Endothelial cell of umbilical vein (primary cell): ENCODE measurements at regions not wholly inside any gene's neighbourhood (a gene's known extent, or its start where the extent isn't known, plus 50 kb on each side); places are given as distances from the start of the nearest gene placed in this dataset.

Source experiments
- BruUV-seq: library from RNA; stranded (reverse); fragments of 400-500 nt; replicated peaks from 2 replicates; lab custom pipeline; 2021; lab: Mats Ljungman, UMichigan
- CTCF ChIA-PET: fragments of 300-600, 350-600 bp; sonication (Branson Sonifier 250); formaldehyde crosslinking; loops from one replicate; lab custom pipeline; 2021; ENCODE audit warnings: antibody characterized with exemption, inconsistent platforms; lab: Charles Lee
- POLR2A ChIA-PET: fragments of 300-600, 350-600 bp; sonication (Branson Sonifier 250); formaldehyde crosslinking; loops from one replicate; lab custom pipeline; 2021; ENCODE audit warnings: antibody characterized with exemption, inconsistent platforms; lab: Charles Lee
- DNase-seq: peaks from one replicate; pipeline ENCODE4 v3.0.0-alpha.2; 2011; ENCODE audit warnings: low read depth, low spot score
- FAIRE-seq: peaks from 2 replicates; lab custom pipeline; 2011; peaks lifted over from hg19 to GRCh38; lab: Jason Lieb, UNC
- H2AFZ ChIP-seq: 2 replicates; pipeline ENCODE4 v1.6.0; 2012; ENCODE audit warnings: low read depth, low read length, control low read depth, inconsistent platforms
- H3K27ac ChIP-seq: 2 replicates; pipeline ENCODE4 v1.5.1; 2011; ENCODE audit warnings: low read depth, mild to moderate bottlenecking, control low read depth, low read length, moderate library complexity; ENCODE audit not compliant: insufficient read depth
- H3K27me3 ChIP-seq, 2 experiments: 2 replicates each; pipeline versions ENCODE4 v1.6.0 to v1.6.1; 2011; ENCODE audit warnings: low read length in 2 of 2, mixed read lengths in 1 of 2; ENCODE audit not compliant: control insufficient read depth in 2 of 2, insufficient read depth in 2 of 2
- H3K36me3 ChIP-seq, 2 experiments: 2 replicates in 1 of 2; 3 replicates in 1 of 2; pipeline ENCODE4 v1.5.1; 2011; ENCODE audit warnings: low read length in 2 of 2, mild to moderate bottlenecking in 1 of 2, moderate library complexity in 1 of 2; ENCODE audit not compliant: control insufficient read depth in 2 of 2, insufficient read depth in 2 of 2; ENCODE audit errors: extremely low read depth in 1 of 2
- H3K4me1 ChIP-seq: 3 replicates; pipeline ENCODE4 v1.5.1; 2011; ENCODE audit warnings: mild to moderate bottlenecking, low read length; ENCODE audit not compliant: control insufficient read depth, insufficient read depth; ENCODE audit errors: extremely low read depth
- H3K4me2 ChIP-seq: 2 replicates; pipeline ENCODE4 v1.6.1; 2011; ENCODE audit warnings: low read length, control low read depth, mixed read lengths; ENCODE audit not compliant: insufficient read depth
- H3K4me3 ChIP-seq, 3 experiments: fragments of 200-600 bp in 1 of 3; sonication (generic), shearing (Covaris generic) in 1 of 3; replicated peaks in 1 of 3; 2 replicates each; pipeline ENCODE4 v1.5.1; 2011 to 2016; ENCODE audit warnings: control low read depth in 3 of 3, low read length in 3 of 3, mild to moderate bottlenecking in 2 of 3, inconsistent platforms in 1 of 3, low read depth in 1 of 3, moderate library complexity in 1 of 3; ENCODE audit not compliant: insufficient read depth in 1 of 3
- H3K79me2 ChIP-seq: 2 replicates; pipeline ENCODE4 v1.6.0; 2012; ENCODE audit warnings: low read length, inconsistent platforms; ENCODE audit not compliant: control insufficient read depth, insufficient read depth
- H3K9ac ChIP-seq: replicated peaks from 2 replicates; pipeline ENCODE3; 2011; ENCODE audit warnings: low read length, control low read depth; ENCODE audit not compliant: insufficient read depth; ENCODE audit errors: extremely low read depth
- H3K9me1 ChIP-seq: replicated peaks from 3 replicates; pipeline ENCODE4 v1.6.0; 2011; ENCODE audit warnings: mild to moderate bottlenecking, low read length; ENCODE audit not compliant: control insufficient read depth, insufficient read depth; ENCODE audit errors: extremely low read depth
- H3K9me3 ChIP-seq: replicated peaks from 2 replicates; pipeline ENCODE4 v1.5.1; 2012; ENCODE audit warnings: low read length, inconsistent platforms; ENCODE audit not compliant: control insufficient read depth, insufficient read depth
- H4K20me1 ChIP-seq: replicated peaks from 2 replicates; pipeline ENCODE3; 2011; ENCODE audit warnings: mild to moderate bottlenecking, low read length; ENCODE audit not compliant: control insufficient read depth, insufficient read depth; ENCODE audit errors: extremely low read depth
- EZH2 ChIP-seq: IDR thresholded peaks from 2 replicates; pipeline ENCODE4 v1.6.1; 2012; ENCODE audit warnings: borderline replicate concordance, low read depth, mild to moderate bottlenecking, moderate library complexity, low read length, inconsistent platforms; ENCODE audit not compliant: severe bottlenecking
- FOS ChIP-seq: IDR thresholded peaks from 2 replicates; pipeline ENCODE4 v1.6.1; 2011; ENCODE audit warnings: mild to moderate bottlenecking, low read length, moderate library complexity, borderline replicate concordance; ENCODE audit not compliant: insufficient read depth
- GATA2 ChIP-seq: IDR thresholded peaks from 2 replicates; pipeline ENCODE4 v1.7.0; 2011; ENCODE audit warnings: low read depth, mild to moderate bottlenecking, moderate library complexity, mixed read lengths, low read length; ENCODE audit not compliant: insufficient read length, insufficient read depth
- JUN ChIP-seq: IDR thresholded peaks from 2 replicates; pipeline ENCODE4 v1.6.1; 2011; ENCODE audit warnings: borderline replicate concordance, low read depth; ENCODE audit not compliant: insufficient read length, insufficient read depth
- MAX ChIP-seq: IDR thresholded peaks from 2 replicates; pipeline ENCODE4 v1.6.1; 2011; ENCODE audit not compliant: insufficient read depth, insufficient read length
- MYC ChIP-seq: IDR thresholded peaks from one replicate; pipeline ENCODE4 v1.6.1; 2011; ENCODE audit warnings: mild to moderate bottlenecking, low read depth, low read length
- POLR2A ChIP-seq: IDR thresholded peaks from 2 replicates; pipeline ENCODE4 v1.6.1; 2012; ENCODE audit warnings: low read depth, mild to moderate bottlenecking, control low read depth, low read length
- POLR2AphosphoS5 ChIP-seq: IDR thresholded peaks from 2 replicates; pipeline ENCODE4 v1.6.1; 2012; ENCODE audit warnings: low read depth, mild to moderate bottlenecking, control low read depth, low read length, moderate library complexity; ENCODE audit not compliant: insufficient read depth
- dilution Hi-C: fragments of 300-500 bp; cut with MboI; formaldehyde crosslinking; loops from one replicate; pipeline ENCODE4 v1.15.0; 2019; ENCODE audit warnings: low sequenced_read_pairs; ENCODE audit not compliant: extremely low pct_ligation_motif_present
- intact Hi-C: fragments of 100-400 bp; cut with micrococcal nuclease; formaldehyde crosslinking; loops from one replicate; pipeline ENCODE4 v1.10.0; 2022
- TF ChIP-seq, protein P1 (sequence below), 2 donors: IDR thresholded peaks; 1 replicate in 1 of 2; 2 replicates in 1 of 2; pipeline ENCODE4 v1.5.1; 2011; ENCODE audit warnings: low read length in 2 of 2, mild to moderate bottlenecking in 2 of 2, moderate library complexity in 2 of 2, control low read depth in 1 of 2, inconsistent platforms in 1 of 2, low read depth in 1 of 2; ENCODE audit not compliant: insufficient read depth in 1 of 2; ENCODE audit errors: extremely low read depth in 1 of 2

DNA sequence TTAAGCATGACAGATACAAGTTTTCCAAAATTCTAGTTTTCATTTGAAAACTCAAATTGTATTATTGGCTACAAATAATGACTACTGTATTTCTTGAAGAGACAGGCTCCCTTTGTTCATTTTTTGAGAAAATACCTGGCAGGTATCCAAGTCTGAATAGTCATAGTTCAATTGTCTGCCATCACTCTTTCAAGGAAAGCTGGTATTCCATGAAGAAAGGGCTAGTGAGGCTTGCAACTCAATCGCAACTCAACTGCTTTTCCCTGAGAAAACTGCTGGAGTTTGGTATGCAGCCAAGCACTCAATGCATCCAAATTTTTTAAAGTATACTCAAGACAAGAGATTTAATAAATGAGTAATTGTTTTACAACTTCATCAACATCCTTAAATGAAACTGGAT, 61.4 kb upstream of the TRIO start:
- no peaks in the 10 kb centered on the region for H3K79me2 ChIP-seq
- peaks cover 10 to 23% of the 10 kb centered on the region in 2 experiments for H3K27me3 ChIP-seq
- ChIA-PET POLR2A (no interaction called here), CTCF (no interaction called here)
- no TSS peak for BruUV-seq
- H3K9me1 ChIP-seq = no peaks in the 10 kb centered on the region
- H4K20me1 ChIP-seq = no peaks in the 10 kb centered on the region
- no peak overlapping the region for H3K27ac ChIP-seq
- TF ChIP-seq EZH2 (no peak), FOS (no peak), POLR2AphosphoS5 (no peak), JUN (no peak), MAX (no peak), POLR2A (no peak), GATA2 (no peak), MYC (no peak)
- TF ChIP-seq, protein P1, sequence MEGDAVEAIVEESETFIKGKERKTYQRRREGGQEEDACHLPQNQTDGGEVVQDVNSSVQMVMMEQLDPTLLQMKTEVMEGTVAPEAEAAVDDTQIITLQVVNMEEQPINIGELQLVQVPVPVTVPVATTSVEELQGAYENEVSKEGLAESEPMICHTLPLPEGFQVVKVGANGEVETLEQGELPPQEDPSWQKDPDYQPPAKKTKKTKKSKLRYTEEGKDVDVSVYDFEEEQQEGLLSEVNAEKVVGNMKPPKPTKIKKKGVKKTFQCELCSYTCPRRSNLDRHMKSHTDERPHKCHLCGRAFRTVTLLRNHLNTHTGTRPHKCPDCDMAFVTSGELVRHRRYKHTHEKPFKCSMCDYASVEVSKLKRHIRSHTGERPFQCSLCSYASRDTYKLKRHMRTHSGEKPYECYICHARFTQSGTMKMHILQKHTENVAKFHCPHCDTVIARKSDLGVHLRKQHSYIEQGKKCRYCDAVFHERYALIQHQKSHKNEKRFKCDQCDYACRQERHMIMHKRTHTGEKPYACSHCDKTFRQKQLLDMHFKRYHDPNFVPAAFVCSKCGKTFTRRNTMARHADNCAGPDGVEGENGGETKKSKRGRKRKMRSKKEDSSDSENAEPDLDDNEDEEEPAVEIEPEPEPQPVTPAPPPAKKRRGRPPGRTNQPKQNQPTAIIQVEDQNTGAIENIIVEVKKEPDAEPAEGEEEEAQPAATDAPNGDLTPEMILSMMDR (IDR thresholded peaks at IDR 0.05; ENCODE audit: extremely low read depth in 1 of 2, insufficient read depth in 1 of 2, low read depth in 1 of 2, low read length in 2 of 2) = no peak
- no peak overlapping the region for H3K9ac ChIP-seq
- H2AFZ ChIP-seq = no peak overlapping the region
- H3K4me3 ChIP-seq = no peak overlapping the region
- H3K9me3 ChIP-seq = no peaks in the 10 kb centered on the region
- no peaks in the 10 kb centered on the region for H3K4me1 ChIP-seq
- no peak overlapping the region for H3K4me2 ChIP-seq
- peak; percentile 8 for DNase-seq
- FAIRE-seq = no peak
- intact Hi-C loops = no loop called here
- H3K36me3 ChIP-seq = no peaks in the 10 kb centered on the region
- dilution Hi-C loops = no loop called here
